WTC11 (cell line): ENCODE measurements at regions not wholly inside any gene's neighbourhood (a gene's known extent, or its start where the extent isn't known, plus 50 kb on each side); places are given as distances from the start of the nearest gene placed in this dataset.

ENCODE experiments used
- ATAC-seq: fragments of 200-7000 bp; cut with Tn5 transposase; 2 replicates; pipeline ENCODE4 v1.10.0; 2021; ENCODE audit warnings: mild to moderate bottlenecking, moderate library complexity
- CTCF ChIA-PET: fragments of 300-600 bp; sonication (Branson Sonifier 250); formaldehyde crosslinking; loops from one replicate; lab custom pipeline; 2021; ENCODE audit warnings: antibody characterized with exemption; lab: Charles Lee
- POLR2A ChIA-PET: fragments of 350-600 bp; sonication (Branson Sonifier 250); formaldehyde crosslinking; loops from one replicate; lab custom pipeline; 2021; ENCODE audit warnings: antibody characterized with exemption; lab: Charles Lee
- DNase-seq: peaks from one replicate; pipeline ENCODE4 v3.0.0; 2021; ENCODE audit warnings: low spot score
- H3K27ac Mint-ChIP-seq: 2 replicates; pipeline ENCODE4 v1.8.0; 2021; ENCODE audit warnings: mixed read lengths
- H3K27me3 Mint-ChIP-seq: 2 replicates; pipeline ENCODE4 v1.8.0; 2021; ENCODE audit warnings: low read depth, mild to moderate bottlenecking, moderate library complexity, mixed read lengths
- H3K36me3 Mint-ChIP-seq: 2 replicates; pipeline ENCODE4 v1.8.0; 2021; ENCODE audit warnings: mixed read lengths
- H3K4me1 Mint-ChIP-seq: 2 replicates; pipeline ENCODE4 v1.8.0; 2022; ENCODE audit warnings: mixed read lengths
- H3K4me3 Mint-ChIP-seq: 2 replicates; pipeline ENCODE4 v1.8.0; 2021; ENCODE audit warnings: mild to moderate bottlenecking, moderate library complexity, mixed read lengths
- H3K9me3 Mint-ChIP-seq: 2 replicates; pipeline ENCODE4 v1.8.0; 2021; ENCODE audit warnings: mixed read lengths
- ESRRA ChIP-seq: sonication (generic); formaldehyde crosslinking; IDR thresholded peaks from 2 replicates; pipeline ENCODE4 v1.8.1; 2022; ENCODE audit warnings: mild to moderate bottlenecking, missing genetic modification reagents, borderline replicate concordance
- FOXK1 ChIP-seq: sonication (generic); formaldehyde crosslinking; IDR thresholded peaks from 2 replicates; pipeline ENCODE4 v1.8.0; 2022; ENCODE audit warnings: mild to moderate bottlenecking, moderate library complexity, missing genetic modification reagents
- HMGA2 ChIP-seq: fragments of 250-450 bp; sonication (Bioruptor Pico); IDR thresholded peaks from 2 replicates; pipeline ENCODE4 v1.4.0; 2021; ENCODE audit warnings: mild to moderate bottlenecking, moderate library complexity
- JAZF1 ChIP-seq: fragments of 250-450 bp; sonication (Bioruptor Pico); IDR thresholded peaks from 2 replicates; pipeline ENCODE4 v1.9.0; 2021; ENCODE audit warnings: moderate library complexity, mild to moderate bottlenecking, inconsistent platforms
- NR3C1 ChIP-seq: sonication (generic); formaldehyde crosslinking; conservative IDR thresholded peaks from 2 replicates; pipeline ENCODE4 v1.8.1; 2023; ENCODE audit warnings: low read depth, mild to moderate bottlenecking, missing genetic modification reagents
- OVOL2 ChIP-seq: fragments of 250-450 bp; sonication (Bioruptor Pico); IDR thresholded peaks from 2 replicates; pipeline ENCODE4 v1.9.0; 2021; ENCODE audit warnings: mild to moderate bottlenecking, borderline replicate concordance
- PREB ChIP-seq: sonication (generic); formaldehyde crosslinking; IDR thresholded peaks from 2 replicates; pipeline ENCODE4 v1.8.1; 2022; ENCODE audit warnings: mild to moderate bottlenecking, missing genetic modification reagents, moderate library complexity, borderline replicate concordance
- RELA ChIP-seq: sonication (generic); formaldehyde crosslinking; IDR thresholded peaks from 2 replicates; pipeline ENCODE4 v1.8.1; 2022; ENCODE audit warnings: missing genetic modification reagents, mild to moderate bottlenecking, borderline replicate concordance
- TP53 ChIP-seq: sonication (generic); formaldehyde crosslinking; IDR thresholded peaks from 2 replicates; pipeline ENCODE4 v1.8.1; 2023; ENCODE audit warnings: mild to moderate bottlenecking, missing genetic modification reagents
- ZNF512 ChIP-seq: sonication (generic); formaldehyde crosslinking; IDR thresholded peaks from 2 replicates; pipeline ENCODE4 v1.8.1; 2022; ENCODE audit warnings: missing genetic modification reagents, borderline replicate concordance
- TF ChIP-seq, protein P1 (sequence below): sonication (generic); formaldehyde crosslinking; IDR thresholded peaks from 2 replicates; pipeline ENCODE4 v1.8.1; 2022; ENCODE audit warnings: low read depth, missing genetic modification reagents, borderline replicate concordance
- TF ChIP-seq, protein P2 (sequence below): sonication (generic); formaldehyde crosslinking; IDR thresholded peaks from 2 replicates; pipeline ENCODE4 v1.8.0; 2022; ENCODE audit warnings: mild to moderate bottlenecking, missing genetic modification reagents
- TF ChIP-seq, protein P3 (sequence below): sonication (generic); formaldehyde crosslinking; IDR thresholded peaks from 2 replicates; pipeline ENCODE4 v1.8.1; 2023; ENCODE audit warnings: mild to moderate bottlenecking, moderate library complexity, missing genetic modification reagents
- TF ChIP-seq, protein P4 (sequence below): sonication (generic); formaldehyde crosslinking; conservative IDR thresholded peaks from 2 replicates; pipeline ENCODE4 v1.8.1; 2023; ENCODE audit warnings: mild to moderate bottlenecking, low read depth, missing genetic modification reagents, moderate library complexity

DNA sequence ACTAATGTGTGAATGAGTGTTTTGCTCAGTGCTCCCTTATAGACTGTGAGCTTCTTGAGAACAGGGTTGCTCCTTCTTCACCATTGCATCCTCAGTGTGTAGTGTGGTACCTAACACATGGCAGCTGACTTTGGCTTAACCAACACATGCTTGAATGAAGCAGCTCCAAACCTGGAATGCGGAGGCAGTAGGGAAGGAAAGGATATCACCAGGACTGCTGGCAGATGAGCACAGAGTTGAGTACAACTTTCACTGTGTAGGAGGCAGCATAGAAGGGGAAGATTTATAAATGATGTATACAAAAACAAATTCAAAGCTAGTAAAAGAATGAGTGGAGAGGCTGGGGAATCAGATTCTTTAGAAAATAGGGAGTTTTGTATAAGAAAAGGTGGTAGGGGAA, 174.3 kb downstream of the SLIT2 start (continued):
- TF ChIP-seq, protein P1, sequence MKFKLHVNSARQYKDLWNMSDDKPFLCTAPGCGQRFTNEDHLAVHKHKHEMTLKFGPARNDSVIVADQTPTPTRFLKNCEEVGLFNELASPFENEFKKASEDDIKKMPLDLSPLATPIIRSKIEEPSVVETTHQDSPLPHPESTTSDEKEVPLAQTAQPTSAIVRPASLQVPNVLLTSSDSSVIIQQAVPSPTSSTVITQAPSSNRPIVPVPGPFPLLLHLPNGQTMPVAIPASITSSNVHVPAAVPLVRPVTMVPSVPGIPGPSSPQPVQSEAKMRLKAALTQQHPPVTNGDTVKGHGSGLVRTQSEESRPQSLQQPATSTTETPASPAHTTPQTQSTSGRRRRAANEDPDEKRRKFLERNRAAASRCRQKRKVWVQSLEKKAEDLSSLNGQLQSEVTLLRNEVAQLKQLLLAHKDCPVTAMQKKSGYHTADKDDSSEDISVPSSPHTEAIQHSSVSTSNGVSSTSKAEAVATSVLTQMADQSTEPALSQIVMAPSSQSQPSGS (CRISPR knock-in tag) = no peak
- TF ChIP-seq, protein P2, sequence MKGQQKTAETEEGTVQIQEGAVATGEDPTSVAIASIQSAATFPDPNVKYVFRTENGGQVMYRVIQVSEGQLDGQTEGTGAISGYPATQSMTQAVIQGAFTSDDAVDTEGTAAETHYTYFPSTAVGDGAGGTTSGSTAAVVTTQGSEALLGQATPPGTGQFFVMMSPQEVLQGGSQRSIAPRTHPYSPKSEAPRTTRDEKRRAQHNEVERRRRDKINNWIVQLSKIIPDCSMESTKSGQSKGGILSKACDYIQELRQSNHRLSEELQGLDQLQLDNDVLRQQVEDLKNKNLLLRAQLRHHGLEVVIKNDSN (CRISPR knock-in tag) = no peak
- TF ChIP-seq HMGA2 (CRISPR knock-in tag) = no peak

GRCh38 chr4:20428436-20429160, 176.9 kb downstream of the SLIT2 start:
- Mint-ChIP-seq H3K36me3 (no peaks in the 10 kb centered on the region), H3K27me3 (no peaks in the 10 kb centered on the region), H3K9me3 (no peaks in the 10 kb centered on the region)
- POLR2A ChIA-PET = interaction anchor here (0.8 kb wide), 1 partner anchor 257 kb away, joined by 3 read pairs; no protein-coding TSS in a partner anchor
- CTCF ChIA-PET = interaction anchor here (0.7 to 1.2 kb wide), 3 partner anchors 11 to 124 kb away, joined by 3 read pairs; no protein-coding TSS in a partner anchor
- TF ChIP-seq JAZF1 (CRISPR knock-in tag) (no peak), RELA (no peak), OVOL2 (CRISPR knock-in tag) (no peak), FOXK1 (CRISPR knock-in tag) (no peak), ZNF512 (CRISPR knock-in tag) (no peak), PREB (no peak), ESRRA (no peak), TP53 (CRISPR knock-in tag) (no peak), NR3C1 (CRISPR knock-in tag) (no peak)
- TF ChIP-seq, protein P1 (CRISPR knock-in tag) = no peak
- TF ChIP-seq, protein P3, sequence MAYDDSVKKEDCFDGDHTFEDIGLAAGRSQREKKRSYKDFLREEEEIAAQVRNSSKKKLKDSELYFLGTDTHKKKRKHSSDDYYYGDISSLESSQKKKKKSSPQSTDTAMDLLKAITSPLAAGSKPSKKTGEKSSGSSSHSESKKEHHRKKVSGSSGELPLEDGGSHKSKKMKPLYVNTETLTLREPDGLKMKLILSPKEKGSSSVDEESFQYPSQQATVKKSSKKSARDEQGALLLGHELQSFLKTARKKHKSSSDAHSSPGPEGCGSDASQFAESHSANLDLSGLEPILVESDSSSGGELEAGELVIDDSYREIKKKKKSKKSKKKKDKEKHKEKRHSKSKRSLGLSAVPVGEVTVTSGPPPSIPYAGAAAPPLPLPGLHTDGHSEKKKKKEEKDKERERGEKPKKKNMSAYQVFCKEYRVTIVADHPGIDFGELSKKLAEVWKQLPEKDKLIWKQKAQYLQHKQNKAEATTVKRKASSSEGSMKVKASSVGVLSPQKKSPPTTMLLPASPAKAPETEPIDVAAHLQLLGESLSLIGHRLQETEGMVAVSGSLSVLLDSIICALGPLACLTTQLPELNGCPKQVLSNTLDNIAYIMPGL = no peak
- TF ChIP-seq, protein P4, sequence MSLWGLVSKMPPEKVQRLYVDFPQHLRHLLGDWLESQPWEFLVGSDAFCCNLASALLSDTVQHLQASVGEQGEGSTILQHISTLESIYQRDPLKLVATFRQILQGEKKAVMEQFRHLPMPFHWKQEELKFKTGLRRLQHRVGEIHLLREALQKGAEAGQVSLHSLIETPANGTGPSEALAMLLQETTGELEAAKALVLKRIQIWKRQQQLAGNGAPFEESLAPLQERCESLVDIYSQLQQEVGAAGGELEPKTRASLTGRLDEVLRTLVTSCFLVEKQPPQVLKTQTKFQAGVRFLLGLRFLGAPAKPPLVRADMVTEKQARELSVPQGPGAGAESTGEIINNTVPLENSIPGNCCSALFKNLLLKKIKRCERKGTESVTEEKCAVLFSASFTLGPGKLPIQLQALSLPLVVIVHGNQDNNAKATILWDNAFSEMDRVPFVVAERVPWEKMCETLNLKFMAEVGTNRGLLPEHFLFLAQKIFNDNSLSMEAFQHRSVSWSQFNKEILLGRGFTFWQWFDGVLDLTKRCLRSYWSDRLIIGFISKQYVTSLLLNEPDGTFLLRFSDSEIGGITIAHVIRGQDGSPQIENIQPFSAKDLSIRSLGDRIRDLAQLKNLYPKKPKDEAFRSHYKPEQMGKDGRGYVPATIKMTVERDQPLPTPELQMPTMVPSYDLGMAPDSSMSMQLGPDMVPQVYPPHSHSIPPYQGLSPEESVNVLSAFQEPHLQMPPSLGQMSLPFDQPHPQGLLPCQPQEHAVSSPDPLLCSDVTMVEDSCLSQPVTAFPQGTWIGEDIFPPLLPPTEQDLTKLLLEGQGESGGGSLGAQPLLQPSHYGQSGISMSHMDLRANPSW = no peak
- TF ChIP-seq, all 79 proteins: peak for 0
- ATAC-seq (peak; percentile 45), DNase-seq (no peak)
- Mint-ChIP-seq H3K27ac (no peak overlapping the region), H3K4me1 (peaks cover 11% of the 10 kb centered on the region), H3K4me3 (no peak overlapping the region)
